ENCODE measurements at regions not wholly inside any gene's neighbourhood (a gene's known extent, or its start where the extent isn't known, plus 50 kb on each side); places are given as distances from the start of the nearest gene placed in this dataset.
"Not testable (repeated sequence)": the region's sequence is repeated elsewhere in the genome, so short reads cannot be mapped to it uniquely, and the experiment has no call there.

DNA sequence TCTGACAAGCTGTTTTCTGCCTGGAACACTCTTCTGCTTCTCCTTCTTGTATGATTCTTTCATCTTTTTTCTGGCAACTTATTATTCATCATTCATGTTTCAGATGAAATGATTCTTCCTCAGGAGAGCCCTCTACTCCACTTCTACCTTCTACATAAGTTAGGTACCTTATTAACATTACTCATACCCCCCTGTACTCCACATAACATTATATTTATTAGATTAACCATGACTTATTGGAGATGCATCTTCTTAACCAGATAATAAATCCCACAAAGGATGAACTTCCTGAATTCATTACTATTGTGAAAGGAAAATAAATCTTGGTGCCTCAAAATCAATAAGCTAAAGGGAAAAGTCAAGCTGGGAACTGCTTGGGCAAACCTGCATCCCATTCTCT is 1636.5 kb upstream of the FLRT2 start:
- DNase-seq (ENCODE audit: low read depth) = no peak
- TF ChIP-seq, protein P1, sequence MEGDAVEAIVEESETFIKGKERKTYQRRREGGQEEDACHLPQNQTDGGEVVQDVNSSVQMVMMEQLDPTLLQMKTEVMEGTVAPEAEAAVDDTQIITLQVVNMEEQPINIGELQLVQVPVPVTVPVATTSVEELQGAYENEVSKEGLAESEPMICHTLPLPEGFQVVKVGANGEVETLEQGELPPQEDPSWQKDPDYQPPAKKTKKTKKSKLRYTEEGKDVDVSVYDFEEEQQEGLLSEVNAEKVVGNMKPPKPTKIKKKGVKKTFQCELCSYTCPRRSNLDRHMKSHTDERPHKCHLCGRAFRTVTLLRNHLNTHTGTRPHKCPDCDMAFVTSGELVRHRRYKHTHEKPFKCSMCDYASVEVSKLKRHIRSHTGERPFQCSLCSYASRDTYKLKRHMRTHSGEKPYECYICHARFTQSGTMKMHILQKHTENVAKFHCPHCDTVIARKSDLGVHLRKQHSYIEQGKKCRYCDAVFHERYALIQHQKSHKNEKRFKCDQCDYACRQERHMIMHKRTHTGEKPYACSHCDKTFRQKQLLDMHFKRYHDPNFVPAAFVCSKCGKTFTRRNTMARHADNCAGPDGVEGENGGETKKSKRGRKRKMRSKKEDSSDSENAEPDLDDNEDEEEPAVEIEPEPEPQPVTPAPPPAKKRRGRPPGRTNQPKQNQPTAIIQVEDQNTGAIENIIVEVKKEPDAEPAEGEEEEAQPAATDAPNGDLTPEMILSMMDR (IDR thresholded peaks at IDR 0.05; ENCODE audit: insufficient read depth, low read length, severe bottlenecking) = no peak
- Histone ChIP-seq H3K27me3 (ENCODE audit: control insufficient read depth, insufficient read depth, low read length) (no peaks in the 10 kb centered on the region), H3K36me3 (ENCODE audit: control insufficient read depth, insufficient read depth, low read length) (no peaks in the 10 kb centered on the region), H3K4me3 (ENCODE audit: low read depth, low read length) (no peak overlapping the region)
- FAIRE-seq = no peak

- Histone ChIP-seq H3K27me3 (ENCODE audit: control insufficient read depth, insufficient read depth, low read length) (no peaks in the 10 kb centered on the region), H3K36me3 (ENCODE audit: control insufficient read depth, insufficient read depth, low read length) (no peaks in the 10 kb centered on the region), H3K4me3 (ENCODE audit: low read depth, low read length) (no peak overlapping the region)
- FAIRE-seq (no peak), DNase-seq (ENCODE audit: low read depth) (no peak)
- TF ChIP-seq, protein P1 (IDR thresholded peaks at IDR 0.05; ENCODE audit: insufficient read depth, low read length, severe bottlenecking) = no peak
Measured at GRCh38 chr14:83894568-83894967, 1635.4 kb upstream of the FLRT2 start.

- not testable (repeated sequence) for DNase-seq (ENCODE audit: low read depth); H3K36me3 ChIP-seq (ENCODE audit: control insufficient read depth, insufficient read depth, low read length); FAIRE-seq; H3K27me3 ChIP-seq (ENCODE audit: control insufficient read depth, insufficient read depth, low read length); H3K4me3 ChIP-seq (ENCODE audit: low read depth, low read length)
Measured at GRCh38 chr14:83898558-83898957, 1631.4 kb upstream of the FLRT2 start.

DNA sequence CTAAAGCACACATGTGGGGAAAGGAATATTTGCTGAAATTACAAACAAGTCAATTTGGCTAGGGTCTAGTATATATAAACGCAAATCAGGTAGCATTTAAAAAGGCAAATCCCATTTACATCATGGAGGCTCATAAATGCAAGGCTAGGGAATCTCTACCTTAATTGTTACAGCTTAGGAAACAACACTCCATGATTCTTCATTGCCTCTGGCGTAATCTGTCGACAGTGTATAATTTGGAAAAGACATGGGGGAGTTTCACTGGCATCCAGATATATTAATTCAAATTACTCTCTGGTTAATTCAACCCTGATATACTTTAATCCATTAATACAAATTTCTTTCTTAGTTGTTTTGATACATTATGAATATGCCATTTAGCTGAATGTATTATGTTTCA is 1630.2 kb upstream of the FLRT2 start:
- Histone ChIP-seq H3K27me3 (ENCODE audit: control insufficient read depth, insufficient read depth, low read length) (no peaks in the 10 kb centered on the region), H3K36me3 (ENCODE audit: control insufficient read depth, insufficient read depth, low read length) (no peaks in the 10 kb centered on the region), H3K4me3 (ENCODE audit: low read depth, low read length) (no peak overlapping the region)
- no peak for FAIRE-seq
- no peak for DNase-seq (ENCODE audit: low read depth)
- TF ChIP-seq, protein P1 (IDR thresholded peaks at IDR 0.05; ENCODE audit: insufficient read depth, low read length, severe bottlenecking) = no peak

DNA sequence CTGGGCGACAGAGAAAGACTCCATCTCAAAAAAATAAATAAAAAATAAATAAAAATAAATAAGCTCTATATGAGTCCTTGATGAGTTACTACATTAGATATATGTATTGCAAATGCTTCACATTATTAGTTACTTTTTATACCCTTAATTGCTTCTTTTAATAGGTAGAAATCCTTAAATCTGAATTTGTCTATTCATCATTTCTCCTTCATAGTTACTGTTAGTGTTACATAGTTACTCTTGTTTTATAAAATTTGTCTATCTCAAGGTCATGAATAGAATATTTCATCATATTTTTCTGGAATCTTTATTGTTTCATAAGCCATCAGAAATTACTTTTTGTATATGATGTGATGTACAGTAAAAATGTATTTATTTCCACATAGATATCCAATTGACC is 1624.8 kb upstream of the FLRT2 start:
- Histone ChIP-seq H3K4me3 (ENCODE audit: low read depth, low read length) (no peak overlapping the region), H3K27me3 (ENCODE audit: control insufficient read depth, insufficient read depth, low read length) (no peaks in the 10 kb centered on the region), H3K36me3 (ENCODE audit: control insufficient read depth, insufficient read depth, low read length) (no peaks in the 10 kb centered on the region)
- no peak for FAIRE-seq
- TF ChIP-seq, protein P1 (IDR thresholded peaks at IDR 0.05; ENCODE audit: insufficient read depth, low read length, severe bottlenecking) = no peak
- no peak for DNase-seq (ENCODE audit: low read depth)

- DNase-seq (ENCODE audit: low read depth) (no peak), FAIRE-seq (no peak)
- H3K4me3 ChIP-seq (ENCODE audit: low read depth, low read length) = no peak overlapping the region
- H3K27me3 ChIP-seq (ENCODE audit: control insufficient read depth, insufficient read depth, low read length) = no peaks in the 10 kb centered on the region
- TF ChIP-seq, protein P1 (IDR thresholded peaks at IDR 0.05; ENCODE audit: insufficient read depth, low read length, severe bottlenecking) = no peak
- H3K36me3 ChIP-seq (ENCODE audit: control insufficient read depth, insufficient read depth, low read length) = no peaks in the 10 kb centered on the region
Measured at GRCh38 chr14:83908419-83908818, 1621.5 kb upstream of the FLRT2 start.
